ENCODE measurements at regions not wholly inside any gene's neighbourhood (a gene's known extent, or its start where the extent isn't known, plus 50 kb on each side); places are given as distances from the start of the nearest gene placed in this dataset.

DNA sequence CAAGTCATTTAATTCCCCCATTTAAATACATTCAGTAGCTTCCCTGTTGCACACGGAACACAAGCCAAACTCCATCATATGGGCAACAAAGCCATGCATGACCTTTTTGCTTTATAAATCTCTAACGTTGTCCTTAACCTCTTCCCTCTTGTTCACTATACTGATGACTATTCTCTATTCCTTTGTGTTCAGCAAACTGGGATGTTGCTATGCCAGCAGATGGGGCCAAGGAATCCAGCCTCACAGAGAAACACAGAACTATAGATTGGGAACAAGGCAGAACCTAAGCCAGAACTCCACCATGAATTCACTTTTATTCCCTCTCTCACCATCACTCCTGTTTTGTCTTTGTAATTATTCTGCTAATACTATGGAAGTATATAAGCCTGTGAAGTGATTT, 398.4 kb downstream of the TUSC7 start:
- ChIA-PET POLR2A (no interaction called here), CTCF (no interaction called here)
- no peak for DNase-seq
- Mint-ChIP-seq H3K36me3 (ENCODE audit: insufficient read depth, unreplicated experiment) (no peaks in the 10 kb centered on the region), H3K4me3 (ENCODE audit: unreplicated experiment) (no peak overlapping the region), H3K4me1 (ENCODE audit: low read depth, unreplicated experiment) (no peaks in the 10 kb centered on the region), H3K9me3 (ENCODE audit: unreplicated experiment) (no peaks in the 10 kb centered on the region), H3K27ac (ENCODE audit: unreplicated experiment) (no peak overlapping the region), H3K27me3 (ENCODE audit: insufficient read depth, unreplicated experiment) (peaks cover 3% of the 10 kb centered on the region)
- no peak for TF ChIP-seq CTCF (IDR thresholded peaks at IDR 0.05; ENCODE audit: insufficient read depth in 1 of 2, low read depth in 1 of 2, low read length in 1 of 2, severe bottlenecking in 1 of 2, unreplicated experiment in 1 of 2)
- H3K36me3 ChIP-seq (ENCODE audit: control insufficient read depth, insufficient read depth, low read length), result no peaks in the 10 kb centered on the region
- H3K4me1 ChIP-seq, result no peaks in the 10 kb centered on the region
- intact Hi-C loops (cut with micrococcal nuclease; ENCODE audit: unreplicated experiment), result loop anchor here (10.0 kb wide), 1 partner anchor 247 kb away; no protein-coding TSS in a partner anchor
- no peaks in the 10 kb centered on the region for H3K27me3 ChIP-seq (replicated peaks; ENCODE audit: control insufficient read depth, insufficient read depth, low read length)
- BruUV-seq (replicated peaks), result no TSS peak
- no peak overlapping the region for H3K4me3 ChIP-seq (ENCODE audit: low read depth, low read length)
- no peaks in the 10 kb centered on the region for H3K9me3 ChIP-seq

GRCh38 chr3:117109178-117109577, 399.6 kb downstream of the TUSC7 start:
- TF ChIP-seq CTCF (IDR thresholded peaks at IDR 0.05; ENCODE audit: insufficient read depth in 1 of 2, low read depth in 1 of 2, low read length in 1 of 2, severe bottlenecking in 1 of 2, unreplicated experiment in 1 of 2), result no peak
- ChIA-PET POLR2A (no interaction called here), CTCF (no interaction called here)
- Mint-ChIP-seq H3K9me3 (ENCODE audit: unreplicated experiment) (no peaks in the 10 kb centered on the region), H3K4me1 (ENCODE audit: low read depth, unreplicated experiment) (no peaks in the 10 kb centered on the region), H3K4me3 (ENCODE audit: unreplicated experiment) (no peak overlapping the region), H3K36me3 (ENCODE audit: insufficient read depth, unreplicated experiment) (no peaks in the 10 kb centered on the region), H3K27me3 (ENCODE audit: insufficient read depth, unreplicated experiment) (peaks cover 3% of the 10 kb centered on the region), H3K27ac (ENCODE audit: unreplicated experiment) (no peak overlapping the region)
- H3K36me3 ChIP-seq (ENCODE audit: control insufficient read depth, insufficient read depth, low read length), result no peaks in the 10 kb centered on the region
- intact Hi-C loops (cut with micrococcal nuclease; ENCODE audit: unreplicated experiment), result loop anchor here (10.0 kb wide), 1 partner anchor 246 kb away; no protein-coding TSS in a partner anchor
- no TSS peak for BruUV-seq (replicated peaks)
- no peak overlapping the region for H3K4me3 ChIP-seq (ENCODE audit: low read depth, low read length)
- DNase-seq, result no peak
- H3K9me3 ChIP-seq, result no peaks in the 10 kb centered on the region
- no peaks in the 10 kb centered on the region for H3K27me3 ChIP-seq (replicated peaks; ENCODE audit: control insufficient read depth, insufficient read depth, low read length)
- H3K4me1 ChIP-seq, result no peaks in the 10 kb centered on the region

DNA sequence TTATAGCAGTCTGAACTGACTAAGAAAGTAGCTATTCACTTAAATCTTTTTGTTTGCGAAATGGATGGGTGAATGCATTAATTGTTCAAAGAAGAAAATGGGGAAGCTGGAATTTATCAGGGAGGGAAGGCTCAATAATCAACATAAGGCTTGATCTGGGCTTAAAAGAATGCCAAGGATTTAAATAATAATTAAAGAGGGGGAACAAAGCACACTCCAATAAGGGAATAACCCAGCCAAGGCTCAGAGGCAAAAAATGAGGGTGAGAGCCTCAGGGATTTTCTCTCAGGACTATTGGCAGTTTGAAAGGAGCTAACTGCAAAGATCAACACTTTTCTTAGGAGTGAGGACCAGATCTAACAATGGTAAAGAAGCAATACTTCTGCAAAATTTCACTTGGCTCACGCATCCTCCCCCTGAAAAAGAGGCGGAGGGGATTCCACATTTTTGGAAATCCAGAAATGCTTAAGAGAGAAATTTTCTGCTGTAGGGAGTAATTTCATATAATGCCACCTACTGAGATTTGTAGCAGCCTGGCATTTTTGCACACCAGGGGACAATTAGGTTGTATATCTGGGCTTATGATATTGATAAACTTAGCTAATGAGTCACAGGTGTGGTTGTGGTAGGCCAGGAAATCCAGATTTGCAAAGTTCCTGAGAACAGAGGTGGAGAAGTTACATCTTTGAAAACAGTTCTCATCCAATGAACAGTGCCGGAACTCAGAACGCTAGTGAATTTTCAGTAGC, 405.1 kb downstream of the TUSC7 start:
- BruUV-seq (replicated peaks), result no TSS peak
- no peaks in the 10 kb centered on the region for H3K9me3 ChIP-seq
- Mint-ChIP-seq H3K9me3 (ENCODE audit: unreplicated experiment) (no peaks in the 10 kb centered on the region), H3K36me3 (ENCODE audit: insufficient read depth, unreplicated experiment) (no peaks in the 10 kb centered on the region), H3K4me3 (ENCODE audit: unreplicated experiment) (no peak overlapping the region), H3K27me3 (ENCODE audit: insufficient read depth, unreplicated experiment) (peaks cover 6% of the 10 kb centered on the region), H3K4me1 (ENCODE audit: low read depth, unreplicated experiment) (no peaks in the 10 kb centered on the region), H3K27ac (ENCODE audit: unreplicated experiment) (no peak overlapping the region)
- TF ChIP-seq CTCF (IDR thresholded peaks at IDR 0.05; ENCODE audit: insufficient read depth in 1 of 2, low read depth in 1 of 2, low read length in 1 of 2, severe bottlenecking in 1 of 2, unreplicated experiment in 1 of 2), result no peak
- DNase-seq, result no peak
- POLR2A ChIA-PET, result no interaction called here
- no peaks in the 10 kb centered on the region for H3K36me3 ChIP-seq (ENCODE audit: control insufficient read depth, insufficient read depth, low read length)
- H3K4me3 ChIP-seq (ENCODE audit: low read depth, low read length), result no peak overlapping the region
- H3K4me1 ChIP-seq, result no peaks in the 10 kb centered on the region
- CTCF ChIA-PET, result no interaction called here
- intact Hi-C loops (cut with micrococcal nuclease; ENCODE audit: unreplicated experiment), result no loop called here
- no peaks in the 10 kb centered on the region for H3K27me3 ChIP-seq (replicated peaks; ENCODE audit: control insufficient read depth, insufficient read depth, low read length)
